GM23338 (cell line): ENCODE measurements at regions not wholly inside any gene's neighbourhood (a gene's known extent, or its start where the extent isn't known, plus 50 kb on each side); places are given as distances from the start of the nearest gene placed in this dataset.
"Not testable (repeated sequence)": the region's sequence is repeated elsewhere in the genome, so short reads cannot be mapped to it uniquely, and the experiment has no call there.

Experiments
- CREB1 ChIP-seq: fragments of 250-450 bp; sonication (Bioruptor Pico); IDR thresholded peaks from 2 replicates; pipeline ENCODE4 v1.5.0; 2020; ENCODE audit warnings: low read depth, mild to moderate bottlenecking, moderate library complexity
- EZH2 ChIP-seq: fragments of 200-600 bp; sonication (generic); IDR thresholded peaks from one replicate; pipeline ENCODE4 v1.8.0; 2017; ENCODE audit warnings: antibody characterized with exemption, mild to moderate bottlenecking, low read depth; ENCODE audit not compliant: unreplicated experiment
- EZH2phosphoT487 ChIP-seq: fragments of 200-600 bp; sonication (generic); IDR thresholded peaks from one replicate; pipeline ENCODE4 v1.8.1; 2018; ENCODE audit warnings: antibody characterized with exemption; ENCODE audit not compliant: unreplicated experiment
- JUNB ChIP-seq: IDR thresholded peaks from one replicate; pipeline ENCODE4 v1.6.1; 2016; ENCODE audit warnings: antibody characterized with exemption; ENCODE audit not compliant: unreplicated experiment
- POLR2AphosphoS5 ChIP-seq: IDR thresholded peaks from 2 replicates; pipeline ENCODE4 v1.6.1; 2016; ENCODE audit warnings: antibody characterized with exemption, low read depth
- TF ChIP-seq, protein P1 (sequence below), 2 experiments: fragments of 200-600 bp in 1 of 2; sonication (generic) in 1 of 2; conservative IDR thresholded peaks; 2 replicates each; pipeline versions ENCODE4 v1.5.1 to v1.6.1; 2016 to 2017; ENCODE audit warnings: antibody characterized with exemption in 2 of 2, low read depth in 2 of 2, mild to moderate bottlenecking in 2 of 2, moderate library complexity in 1 of 2

DNA sequence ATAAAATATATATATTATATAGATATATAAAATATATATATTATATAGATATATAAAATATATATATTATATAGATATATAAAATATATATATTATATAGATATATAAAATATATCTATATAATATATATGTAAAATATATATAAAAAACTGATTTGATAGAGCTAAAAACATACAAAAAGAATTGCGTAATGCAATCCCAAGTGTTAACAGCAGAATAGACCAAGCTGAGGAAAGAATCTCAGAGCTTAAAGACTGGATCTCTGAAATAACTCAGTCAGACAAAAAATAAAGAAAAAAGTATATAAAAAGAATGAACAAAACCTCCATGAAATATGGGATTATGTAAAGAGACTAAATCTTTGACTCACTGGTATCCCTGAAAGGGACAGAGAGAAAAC is 112.8 kb upstream of the GCFC2 start:
- TF ChIP-seq, protein P1, sequence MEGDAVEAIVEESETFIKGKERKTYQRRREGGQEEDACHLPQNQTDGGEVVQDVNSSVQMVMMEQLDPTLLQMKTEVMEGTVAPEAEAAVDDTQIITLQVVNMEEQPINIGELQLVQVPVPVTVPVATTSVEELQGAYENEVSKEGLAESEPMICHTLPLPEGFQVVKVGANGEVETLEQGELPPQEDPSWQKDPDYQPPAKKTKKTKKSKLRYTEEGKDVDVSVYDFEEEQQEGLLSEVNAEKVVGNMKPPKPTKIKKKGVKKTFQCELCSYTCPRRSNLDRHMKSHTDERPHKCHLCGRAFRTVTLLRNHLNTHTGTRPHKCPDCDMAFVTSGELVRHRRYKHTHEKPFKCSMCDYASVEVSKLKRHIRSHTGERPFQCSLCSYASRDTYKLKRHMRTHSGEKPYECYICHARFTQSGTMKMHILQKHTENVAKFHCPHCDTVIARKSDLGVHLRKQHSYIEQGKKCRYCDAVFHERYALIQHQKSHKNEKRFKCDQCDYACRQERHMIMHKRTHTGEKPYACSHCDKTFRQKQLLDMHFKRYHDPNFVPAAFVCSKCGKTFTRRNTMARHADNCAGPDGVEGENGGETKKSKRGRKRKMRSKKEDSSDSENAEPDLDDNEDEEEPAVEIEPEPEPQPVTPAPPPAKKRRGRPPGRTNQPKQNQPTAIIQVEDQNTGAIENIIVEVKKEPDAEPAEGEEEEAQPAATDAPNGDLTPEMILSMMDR (conservative IDR thresholded peaks at IDR 0.05; ENCODE audit: low read depth in 2 of 2) = not testable (repeated sequence)
- TF ChIP-seq EZH2, EZH2phosphoT487, JUNB, POLR2AphosphoS5, CREB1: not testable (repeated sequence)
